ENCODE measurements at regions not wholly inside any gene's neighbourhood (a gene's known extent, or its start where the extent isn't known, plus 50 kb on each side); places are given as distances from the start of the nearest gene placed in this dataset.

GRCh38 chr11:50169634-50170033 is 137.0 kb downstream of the OR4C45 start:
- TF ChIP-seq CTCF (conservative IDR thresholded peaks at IDR 0.05; ENCODE audit: low read depth in 2 of 2): no peak
- TF ChIP-seq EZH2 (IDR thresholded peaks at IDR 0.05; ENCODE audit: low read depth, unreplicated experiment): no peak
- no peak for TF ChIP-seq REST (IDR thresholded peaks at IDR 0.05; ENCODE audit: unreplicated experiment)
- TF ChIP-seq POLR2AphosphoS5 (IDR thresholded peaks at IDR 0.05; ENCODE audit: low read depth): no peak

Data from GM23338 (cell line).